NCI-H526 treated with DMSO at 0.1 percent for 48 hours (cell line): ENCODE measurements at regions not wholly inside any gene's neighbourhood (a gene's known extent, or its start where the extent isn't known, plus 50 kb on each side); places are given as distances from the start of the nearest gene placed in this dataset.

Source experiments
- DNase-seq: peaks from one replicate; lab custom pipeline; 2025; lab: John Stamatoyannopoulos, UW

GRCh38 chr16:66171578-66171977, 194.9 kb upstream of the CDH5 start:
- DNase-seq: no peak

GRCh38 chr16:66170989-66171388, 195.5 kb upstream of the CDH5 start:
- DNase-seq: no peak

- no peak for DNase-seq
These were observed 196.7 kb upstream of the CDH5 start for GRCh38 chr16:66169817-66170216.

GRCh38 chr16:66168777-66169176, 197.7 kb upstream of the CDH5 start:
- no peak for DNase-seq

GRCh38 chr16:66167564-66168291, 198.8 kb upstream of the CDH5 start:
- DNase-seq: no peak

GRCh38 chr16:66166490-66166889, 200.0 kb upstream of the CDH5 start:
- DNase-seq: no peak

- no peak for DNase-seq
These were observed 200.6 kb upstream of the CDH5 start for GRCh38 chr16:66165879-66166278.

- DNase-seq: no peak
These were observed 201.8 kb upstream of the CDH5 start for GRCh38 chr16:66164581-66165247.

GRCh38 chr16:66162821-66163220, 203.7 kb upstream of the CDH5 start:
- DNase-seq: no peak

- DNase-seq: no peak
These were observed 204.5 kb upstream of the CDH5 start for GRCh38 chr16:66161942-66162341.

- DNase-seq: no peak
These were observed 205.2 kb upstream of the CDH5 start for GRCh38 chr16:66161269-66161668.

- no peak for DNase-seq
These were observed 206.5 kb upstream of the CDH5 start for GRCh38 chr16:66159987-66160386.

GRCh38 chr16:66156538-66156937, 210.0 kb upstream of the CDH5 start:
- no peak for DNase-seq

- no peak for DNase-seq
These were observed 210.6 kb upstream of the CDH5 start for GRCh38 chr16:66155933-66156332.

- DNase-seq: no peak
These were observed 211.7 kb upstream of the CDH5 start for GRCh38 chr16:66154801-66155200.

- no peak for DNase-seq
These were observed 213.6 kb upstream of the CDH5 start for GRCh38 chr16:66152823-66153393.

- DNase-seq: no peak
These were observed 214.3 kb upstream of the CDH5 start for GRCh38 chr16:66152181-66152580.

- DNase-seq: no peak
These were observed 215.6 kb upstream of the CDH5 start for GRCh38 chr16:66150698-66151482.

GRCh38 chr16:66147291-66147690, 219.2 kb upstream of the CDH5 start:
- DNase-seq: no peak

- DNase-seq: no peak
These were observed 219.7 kb upstream of the CDH5 start for GRCh38 chr16:66146798-66147197.

- no peak for DNase-seq
These were observed 221.8 kb upstream of the CDH5 start for GRCh38 chr16:66144641-66145040.

GRCh38 chr16:66143415-66143814, 223.1 kb upstream of the CDH5 start:
- DNase-seq: no peak

GRCh38 chr16:66141885-66142284, 224.6 kb upstream of the CDH5 start:
- no peak for DNase-seq
